GM03348 (cell line): ENCODE measurements at regions not wholly inside any gene's neighbourhood (a gene's known extent, or its start where the extent isn't known, plus 50 kb on each side); places are given as distances from the start of the nearest gene placed in this dataset.
"Not testable (repeated sequence)": the region's sequence is repeated elsewhere in the genome, so short reads cannot be mapped to it uniquely, and the experiment has no call there.

Experiments used
- DNase-seq: peaks from one replicate; pipeline ENCODE4 v3.0.0; 2012; ENCODE audit warnings: low spot score

- no peak for DNase-seq
Observed at GRCh38 chr17:51387986-51388385, 127.6 kb downstream of the UTP18 start.

GRCh38 chr17:51389875-51390274, 129.5 kb downstream of the UTP18 start:
- DNase-seq = no peak

- no peak for DNase-seq
Observed at GRCh38 chr17:51391982-51392654, 131.8 kb downstream of the UTP18 start.

DNA sequence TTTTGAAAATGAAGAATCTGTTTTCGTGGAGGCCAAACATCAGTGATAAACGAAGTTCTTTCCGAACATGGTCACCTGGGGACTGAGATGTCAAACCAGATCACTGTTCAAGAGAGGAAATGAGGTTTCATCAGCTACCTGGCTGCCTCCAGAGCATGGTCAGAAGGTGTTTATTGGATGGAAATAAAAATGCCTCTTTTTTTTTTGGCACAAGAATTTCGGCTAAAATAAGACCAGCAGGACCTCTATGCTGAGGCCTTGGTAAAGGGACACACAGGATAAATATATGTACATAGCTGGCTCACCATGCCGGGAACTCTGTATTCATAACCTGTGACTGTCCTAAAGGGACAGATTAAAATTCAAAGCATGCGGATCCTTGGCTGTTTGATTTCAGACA, 135.3 kb downstream of the UTP18 start:
- no peak for DNase-seq

DNA sequence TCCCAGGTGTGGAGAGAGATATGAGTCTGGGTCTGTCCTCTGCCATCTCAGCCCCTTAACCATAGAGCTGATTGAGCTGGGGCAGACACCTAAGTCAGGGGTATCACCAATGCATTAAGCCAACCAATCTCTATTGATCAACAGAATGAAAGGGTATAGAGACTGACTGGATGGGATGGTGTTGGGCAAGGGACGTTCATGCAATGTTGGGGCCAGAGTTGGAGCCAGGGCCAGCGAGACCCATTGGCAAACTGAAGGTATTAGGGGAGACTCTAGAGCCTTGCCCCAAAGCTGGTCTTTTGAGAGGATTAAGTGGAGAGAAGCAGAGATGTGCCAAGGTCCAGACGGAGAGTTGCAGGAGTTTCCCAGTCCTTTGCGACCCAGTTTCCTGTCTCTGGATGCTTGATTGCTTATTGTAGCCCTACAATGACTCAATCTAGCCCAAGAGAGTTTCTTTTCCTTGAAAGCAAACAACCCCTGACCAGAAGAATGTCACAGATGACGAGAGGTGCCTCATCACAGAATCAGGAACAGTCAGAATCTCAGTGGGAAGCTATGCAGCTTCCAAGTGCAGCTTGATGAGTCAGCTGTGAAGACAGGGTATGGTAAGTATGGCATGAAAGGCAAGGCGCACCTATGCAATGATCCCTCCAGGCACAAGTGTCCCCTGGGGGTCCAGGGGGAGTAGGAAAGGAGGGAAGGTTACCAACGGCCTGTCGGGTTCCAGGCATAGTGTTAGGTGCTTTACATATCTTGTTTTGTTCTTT, 137.2 kb downstream of the UTP18 start:
- DNase-seq = no peak

DNA sequence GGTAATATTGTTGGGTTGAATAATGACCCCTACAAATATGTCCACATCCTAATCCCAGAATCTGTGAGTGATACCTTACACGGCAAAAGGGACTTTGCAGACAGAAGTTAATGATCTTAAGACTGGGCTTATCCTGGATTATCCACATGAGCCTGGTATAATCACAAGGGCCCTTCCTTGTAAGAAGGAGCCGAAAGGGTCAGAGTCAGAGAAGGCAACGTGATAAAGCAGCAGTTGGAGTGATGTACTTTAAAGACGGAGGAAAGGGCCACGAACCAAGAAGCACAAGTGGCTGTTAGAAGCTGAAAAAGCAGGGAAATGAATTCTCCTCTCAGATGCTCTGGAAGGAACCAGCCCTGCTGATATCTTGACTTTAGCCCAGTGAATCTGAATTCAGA, 137.8 kb downstream of the UTP18 start:
- no peak for DNase-seq

- no peak for DNase-seq
Observed at GRCh38 chr17:51398687-51399086, 138.3 kb downstream of the UTP18 start.

DNA sequence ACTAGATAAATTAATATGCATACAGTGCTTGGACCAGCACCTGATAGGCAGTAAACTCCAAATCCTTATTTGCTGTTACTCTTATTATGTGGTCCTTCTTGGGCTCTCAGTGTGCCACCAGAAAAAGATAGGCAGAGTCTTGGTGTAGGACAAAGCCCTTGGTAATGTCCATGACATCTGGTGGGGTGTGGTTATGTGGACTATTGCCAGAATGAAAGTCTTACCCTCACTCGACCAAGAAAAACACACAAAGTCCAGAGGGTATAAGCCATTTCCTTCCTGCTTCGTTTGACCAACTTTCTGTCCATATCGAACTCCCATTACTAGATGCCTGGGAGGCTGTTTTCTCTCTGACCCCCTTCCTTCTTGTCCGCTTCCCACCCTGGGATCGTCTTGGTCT, 140.9 kb downstream of the UTP18 start:
- DNase-seq = no peak

GRCh38 chr17:51402899-51403298, 142.6 kb downstream of the UTP18 start:
- DNase-seq = no peak

- DNase-seq = no peak
Observed at GRCh38 chr17:51407576-51407975, 147.2 kb downstream of the UTP18 start.

GRCh38 chr17:51419476-51419875, 159.1 kb downstream of the UTP18 start:
- DNase-seq = no peak

GRCh38 chr17:51421525-51421924, 161.2 kb downstream of the UTP18 start:
- DNase-seq = no peak

DNA sequence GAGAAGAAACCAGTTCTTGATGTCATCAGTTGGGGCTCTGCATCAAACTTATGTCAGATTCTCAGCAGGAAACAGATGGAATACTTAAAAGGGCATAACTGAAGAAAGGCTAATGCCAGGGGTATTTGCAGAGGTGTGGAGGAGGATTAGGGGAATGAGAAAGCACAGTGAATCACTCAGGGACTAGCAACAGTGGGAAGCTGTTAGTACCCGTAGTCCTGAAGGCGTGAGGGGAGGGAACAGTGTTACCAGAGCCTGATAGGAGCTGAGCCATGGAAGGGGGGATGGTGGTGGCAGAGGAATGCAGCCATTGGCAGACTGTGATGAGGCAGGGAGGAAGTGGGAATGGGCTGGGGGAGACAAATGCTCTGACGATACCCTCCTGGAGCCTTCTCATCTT, 162.3 kb downstream of the UTP18 start:
- no peak for DNase-seq

GRCh38 chr17:51423421-51424160, 163.2 kb downstream of the UTP18 start:
- no peak for DNase-seq

GRCh38 chr17:51425773-51426172, 165.4 kb downstream of the UTP18 start:
- DNase-seq = no peak

DNA sequence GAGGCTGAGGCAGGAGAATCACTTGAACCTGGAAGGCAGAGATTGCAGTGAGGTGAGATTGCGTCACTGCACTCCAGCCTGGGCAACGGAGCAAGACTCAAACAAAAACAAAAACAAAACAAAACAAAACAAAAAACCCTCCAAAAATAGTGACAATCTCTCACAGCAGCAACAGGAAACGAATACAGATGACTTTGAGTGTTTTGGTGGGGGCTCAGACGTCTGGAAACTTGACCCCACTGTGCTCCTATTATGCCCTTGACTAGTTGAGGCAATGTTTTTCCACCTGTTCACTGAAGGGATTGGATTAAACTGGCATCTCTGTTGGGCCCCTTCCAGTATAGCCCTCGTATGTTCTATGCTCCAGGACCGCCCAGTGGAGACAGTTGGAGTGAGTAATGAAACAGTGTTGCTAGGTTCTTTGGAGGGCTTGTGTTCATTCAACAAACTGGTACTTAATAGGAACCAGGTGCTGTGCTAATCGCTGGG, 167.0 kb downstream of the UTP18 start:
- DNase-seq = no peak

- no peak for DNase-seq
Observed at GRCh38 chr17:51427856-51428255, 167.5 kb downstream of the UTP18 start.

DNA sequence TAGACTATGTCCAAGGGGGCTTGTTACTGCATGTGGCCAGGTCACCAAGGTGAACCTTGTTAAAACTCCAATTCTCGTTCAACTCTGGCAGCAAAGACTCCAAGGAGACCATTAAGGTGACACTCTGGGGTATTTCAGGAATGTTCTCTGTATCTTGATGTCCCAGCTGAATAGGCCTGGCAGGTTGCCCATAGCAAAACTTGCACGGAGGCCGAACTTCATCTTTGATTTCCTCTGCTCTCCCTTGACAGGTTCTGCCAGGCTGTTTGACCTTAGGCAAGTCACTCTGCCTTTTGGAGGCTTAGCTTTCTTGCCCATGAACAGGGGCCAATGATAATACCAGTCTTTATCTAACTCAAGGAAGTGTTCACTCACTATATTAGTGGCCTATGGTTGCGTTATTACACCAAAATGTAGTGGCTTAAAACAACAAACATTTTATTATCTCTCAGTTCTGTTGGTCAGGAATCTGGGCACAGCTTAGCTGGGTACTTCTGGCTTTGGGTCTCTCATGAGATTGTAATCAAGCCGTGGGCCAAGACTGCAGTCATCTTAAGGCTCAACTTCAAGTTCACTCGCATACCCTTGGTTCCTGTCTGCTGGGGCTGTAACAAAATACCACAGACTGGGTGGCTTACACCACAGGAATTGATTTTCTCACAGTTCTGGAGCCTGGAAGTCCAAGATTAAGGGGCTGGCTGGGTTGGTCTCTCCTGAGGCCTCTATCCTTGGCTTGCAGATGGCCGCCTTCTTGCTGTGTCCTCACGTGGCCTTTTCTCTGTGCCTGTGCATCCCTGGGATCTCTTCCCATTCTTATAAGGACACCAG, 168.5 kb downstream of the UTP18 start:
- no peak for DNase-seq

GRCh38 chr17:51429938-51430337, 169.6 kb downstream of the UTP18 start:
- DNase-seq = not testable (repeated sequence)

DNA sequence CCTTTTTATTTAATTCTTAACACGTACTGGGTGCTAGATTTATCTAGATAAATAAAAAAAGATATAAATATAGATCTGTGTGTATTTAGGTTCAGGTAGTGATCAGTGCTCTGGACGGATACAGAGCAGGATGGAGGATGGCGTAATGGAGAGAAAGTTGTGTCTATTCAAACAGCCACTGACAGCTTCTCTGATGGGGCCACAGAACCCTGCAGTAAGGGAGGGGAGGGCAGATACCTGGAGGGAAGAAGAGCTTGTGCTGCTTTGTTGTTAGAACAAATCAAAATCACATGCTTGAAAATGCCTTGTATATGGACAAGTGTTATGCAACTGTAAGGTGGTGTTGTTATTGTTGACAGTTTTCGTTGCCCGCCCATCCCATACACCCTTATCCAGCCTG, 170.2 kb downstream of the UTP18 start:
- no peak for DNase-seq

DNA sequence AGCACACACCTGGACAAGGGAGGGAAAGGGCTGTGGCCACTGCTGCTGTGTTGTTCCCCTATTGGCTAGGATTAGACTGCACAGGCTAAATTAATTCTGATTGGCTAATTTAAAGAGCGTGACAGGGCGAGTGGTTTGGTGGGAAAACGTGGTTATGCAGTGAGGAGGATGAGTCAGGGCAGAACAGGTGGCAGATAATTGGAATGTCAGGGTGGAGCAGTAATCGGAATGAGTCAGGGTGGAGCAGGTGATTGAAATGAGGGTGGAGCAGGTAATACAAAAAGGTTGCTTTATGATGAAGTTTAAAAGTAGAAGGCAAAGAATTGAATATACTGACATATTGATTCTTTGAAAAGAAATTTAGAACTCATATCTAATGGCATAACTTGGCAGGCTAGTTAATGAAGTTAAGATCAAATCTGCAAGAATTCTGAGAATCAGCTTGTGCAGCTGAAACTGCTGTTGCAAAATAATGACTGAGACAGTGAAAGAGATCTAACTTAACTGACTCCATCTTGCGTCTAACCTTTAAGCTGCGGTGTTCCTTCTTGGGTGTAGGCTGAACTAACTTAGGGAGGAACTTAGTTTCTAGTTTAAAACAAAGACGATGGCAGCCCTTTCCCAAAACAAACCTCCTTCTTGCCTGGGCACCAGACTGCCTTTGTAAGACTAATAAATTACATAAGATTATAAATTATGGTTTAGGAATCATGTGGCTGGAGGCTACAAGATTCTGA, 174.3 kb downstream of the UTP18 start:
- no peak for DNase-seq
